GM18907 (cell line): ENCODE measurements at regions not wholly inside any gene's neighbourhood (a gene's known extent, or its start where the extent isn't known, plus 50 kb on each side); places are given as distances from the start of the nearest gene placed in this dataset.

ENCODE experiments used
- ATAC-seq: cut with Tn5 transposase; IDR thresholded peaks from one replicate; pipeline ENCODE4 v1.9.1; 2021; ENCODE audit warnings: mild to moderate bottlenecking, moderate library complexity; ENCODE audit not compliant: unreplicated experiment

DNA sequence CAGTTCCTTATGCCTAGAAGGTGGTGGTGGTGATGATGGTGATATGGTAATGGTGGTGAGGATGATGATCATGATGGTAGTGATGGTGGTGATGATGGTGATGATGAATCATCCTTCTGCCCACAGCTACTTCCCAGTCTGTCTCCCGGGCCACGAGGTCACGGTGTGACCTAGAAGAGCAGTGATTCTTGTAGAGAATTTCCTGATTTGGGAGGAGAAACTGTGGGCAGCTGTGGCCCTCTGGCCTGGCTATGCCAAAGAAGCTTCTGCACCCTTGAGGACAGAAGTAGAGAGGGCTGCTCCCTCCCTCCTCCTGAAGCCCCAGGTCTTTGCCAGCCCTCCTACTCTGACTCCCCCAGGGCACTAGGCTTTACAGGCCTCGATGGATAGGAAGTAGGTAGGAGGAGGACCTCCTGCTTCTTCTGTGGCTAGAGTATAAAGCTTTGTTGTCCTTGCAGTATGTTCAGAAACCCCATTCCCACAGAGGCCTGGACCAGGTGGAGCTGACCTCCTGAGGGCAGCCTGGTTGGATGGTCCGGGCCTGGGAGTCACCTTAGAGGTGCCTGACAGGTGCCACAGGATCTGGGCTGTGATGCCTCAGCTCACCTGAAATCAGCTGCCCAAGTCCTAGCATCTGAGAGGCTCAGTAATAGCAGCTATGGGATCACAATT is 57.9 kb upstream of the EPAS1 start:
- no peak for ATAC-seq

GRCh38 chr2:46239847-46240181 is 57.4 kb upstream of the EPAS1 start:
- peak; percentile 75 for ATAC-seq

GRCh38 chr2:46241344-46241743 is 55.9 kb upstream of the EPAS1 start:
- no peak for ATAC-seq

GRCh38 chr2:46245869-46246268 is 51.3 kb upstream of the EPAS1 start:
- no peak for ATAC-seq

DNA sequence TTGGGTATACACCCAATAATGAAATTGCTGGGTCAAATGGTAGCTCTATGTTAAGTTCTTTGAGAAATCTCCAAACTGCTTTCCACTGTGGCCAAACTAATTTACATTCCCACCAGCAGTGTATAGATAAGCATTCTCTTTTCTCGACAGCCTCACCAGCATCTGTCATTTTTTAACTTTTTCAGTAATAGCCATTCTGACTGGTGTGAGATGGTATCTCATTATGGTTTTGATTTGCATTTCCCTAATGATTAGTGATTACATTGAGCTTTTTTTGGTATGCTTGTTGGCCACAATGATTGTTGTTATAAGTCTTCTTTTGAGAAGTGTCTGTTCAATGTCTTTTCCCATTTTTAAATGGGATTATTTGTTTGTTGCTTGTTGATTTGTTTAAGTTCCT is 50.4 kb upstream of the EPAS1 start:
- ATAC-seq = peak; percentile 96
